Upper lobe of left lung (tissue), 4 donors: ENCODE measurements at regions not wholly inside any gene's neighbourhood (a gene's known extent, or its start where the extent isn't known, plus 50 kb on each side); places are given as distances from the start of the nearest gene placed in this dataset.

Experiments used
- CTCF ChIP-seq, 6 experiments: fragments of 450-650 bp in 4 of 6; fragments of 200-600 bp in 2 of 6; sonication (generic) in 2 of 6; IDR thresholded peaks; one replicate each; pipeline ENCODE4 v1.5.1; 2016 to 2019; ENCODE audit warnings: antibody characterized with exemption in 6 of 6
- POLR2AphosphoS5 ChIP-seq, 2 donors: sonication (generic); formaldehyde crosslinking; IDR thresholded peaks; one replicate each; pipeline ENCODE4 v1.5.1; 2017; ENCODE audit warnings: antibody characterized with exemption in 2 of 2

GRCh38 chr16:65521633-65522328, 399.9 kb upstream of the CDH11 start:
- TF ChIP-seq CTCF (IDR thresholded peaks at IDR 0.05), result no peak
- TF ChIP-seq POLR2AphosphoS5 (IDR thresholded peaks at IDR 0.05), result no peak
